ENCODE measurements at regions not wholly inside any gene's neighbourhood (a gene's known extent, or its start where the extent isn't known, plus 50 kb on each side); places are given as distances from the start of the nearest gene placed in this dataset.

DNA sequence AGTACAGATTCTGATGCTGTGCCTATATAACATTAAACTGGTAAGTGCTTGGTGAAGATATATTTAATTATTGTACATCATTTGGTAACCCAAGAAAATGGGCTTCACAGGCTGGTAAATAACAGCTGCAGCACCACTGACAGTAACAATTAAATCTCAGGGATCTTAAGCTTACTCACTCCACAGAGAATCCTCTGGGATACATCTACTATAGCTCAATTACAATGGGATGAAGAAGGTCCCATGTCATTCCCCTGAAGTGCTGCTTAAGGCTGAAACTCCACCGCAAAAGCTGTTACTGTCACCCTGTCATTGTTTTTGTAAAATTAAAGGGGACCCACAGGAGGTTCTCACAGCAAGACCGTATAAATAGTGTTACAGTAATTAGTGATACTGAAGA lies 153.0 kb downstream of the IMPG2 start:
- no peak overlapping the region for H2AFZ ChIP-seq (ENCODE audit: low read depth, low read length)
- no TSS peak for BruUV-seq (replicated peaks)
- intact Hi-C loops (cut with micrococcal nuclease) (no loop called here), dilution Hi-C loops (cut with MboI; ENCODE audit: extremely low pct_ligation_motif_present, low sequenced_read_pairs) (no loop called here)
- H3K4me2 ChIP-seq (ENCODE audit: insufficient read depth, low read length): no peak overlapping the region
- no peaks in the 10 kb centered on the region for H3K9me3 ChIP-seq (replicated peaks; ENCODE audit: control insufficient read depth, insufficient read depth, low read length)
- no peak overlapping the region for H3K9ac ChIP-seq (replicated peaks; ENCODE audit: extremely low read depth, insufficient read depth, low read length)
- POLR2A ChIA-PET: no interaction called here
- DNase-seq (ENCODE audit: low read depth, low spot score) (no peak), FAIRE-seq (no peak)
- H4K20me1 ChIP-seq (replicated peaks; ENCODE audit: control insufficient read depth, extremely low read depth, insufficient read depth, low read length): no peaks in the 10 kb centered on the region
- no peaks in the 10 kb centered on the region for H3K27me3 ChIP-seq (ENCODE audit: control insufficient read depth in 2 of 2, insufficient read depth in 2 of 2, low read length in 2 of 2)
- no peaks in the 10 kb centered on the region for H3K36me3 ChIP-seq (ENCODE audit: control insufficient read depth in 2 of 2, extremely low read depth in 1 of 2, insufficient read depth in 2 of 2, low read length in 2 of 2)
- H3K4me3 ChIP-seq (replicated peaks in 1 of 3; ENCODE audit: insufficient read depth in 1 of 3, low read depth in 1 of 3, low read length in 3 of 3): no peak overlapping the region
- no peak overlapping the region for H3K27ac ChIP-seq (ENCODE audit: insufficient read depth, low read depth, low read length)
- TF ChIP-seq POLR2A (IDR thresholded peaks at IDR 0.05; ENCODE audit: low read depth, low read length) (no peak), MYC (IDR thresholded peaks at IDR 0.05; ENCODE audit: low read depth, low read length) (no peak), GATA2 (IDR thresholded peaks at IDR 0.05; ENCODE audit: insufficient read depth, insufficient read length, low read depth, low read length) (no peak)
- TF ChIP-seq, protein P1, sequence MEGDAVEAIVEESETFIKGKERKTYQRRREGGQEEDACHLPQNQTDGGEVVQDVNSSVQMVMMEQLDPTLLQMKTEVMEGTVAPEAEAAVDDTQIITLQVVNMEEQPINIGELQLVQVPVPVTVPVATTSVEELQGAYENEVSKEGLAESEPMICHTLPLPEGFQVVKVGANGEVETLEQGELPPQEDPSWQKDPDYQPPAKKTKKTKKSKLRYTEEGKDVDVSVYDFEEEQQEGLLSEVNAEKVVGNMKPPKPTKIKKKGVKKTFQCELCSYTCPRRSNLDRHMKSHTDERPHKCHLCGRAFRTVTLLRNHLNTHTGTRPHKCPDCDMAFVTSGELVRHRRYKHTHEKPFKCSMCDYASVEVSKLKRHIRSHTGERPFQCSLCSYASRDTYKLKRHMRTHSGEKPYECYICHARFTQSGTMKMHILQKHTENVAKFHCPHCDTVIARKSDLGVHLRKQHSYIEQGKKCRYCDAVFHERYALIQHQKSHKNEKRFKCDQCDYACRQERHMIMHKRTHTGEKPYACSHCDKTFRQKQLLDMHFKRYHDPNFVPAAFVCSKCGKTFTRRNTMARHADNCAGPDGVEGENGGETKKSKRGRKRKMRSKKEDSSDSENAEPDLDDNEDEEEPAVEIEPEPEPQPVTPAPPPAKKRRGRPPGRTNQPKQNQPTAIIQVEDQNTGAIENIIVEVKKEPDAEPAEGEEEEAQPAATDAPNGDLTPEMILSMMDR (IDR thresholded peaks at IDR 0.05; ENCODE audit: extremely low read depth in 1 of 2, insufficient read depth in 1 of 2, low read depth in 1 of 2, low read length in 2 of 2): no peak
- TF ChIP-seq, protein P2, sequence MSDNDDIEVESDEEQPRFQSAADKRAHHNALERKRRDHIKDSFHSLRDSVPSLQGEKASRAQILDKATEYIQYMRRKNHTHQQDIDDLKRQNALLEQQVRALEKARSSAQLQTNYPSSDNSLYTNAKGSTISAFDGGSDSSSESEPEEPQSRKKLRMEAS (IDR thresholded peaks at IDR 0.05; ENCODE audit: insufficient read depth, insufficient read length): no peak
- H3K9me1 ChIP-seq (replicated peaks; ENCODE audit: control insufficient read depth, extremely low read depth, insufficient read depth, low read length): no peaks in the 10 kb centered on the region
- no peaks in the 10 kb centered on the region for H3K4me1 ChIP-seq (ENCODE audit: control insufficient read depth, extremely low read depth, insufficient read depth, low read length)
- no peaks in the 10 kb centered on the region for H3K79me2 ChIP-seq (ENCODE audit: control insufficient read depth, insufficient read depth, low read length)
- CTCF ChIA-PET: interaction anchor here (1.0 to 1.1 kb wide), 2 partner anchors 24 to 29 kb away, joined by 3 to 4 read pairs; no protein-coding TSS in a partner anchor

DNA sequence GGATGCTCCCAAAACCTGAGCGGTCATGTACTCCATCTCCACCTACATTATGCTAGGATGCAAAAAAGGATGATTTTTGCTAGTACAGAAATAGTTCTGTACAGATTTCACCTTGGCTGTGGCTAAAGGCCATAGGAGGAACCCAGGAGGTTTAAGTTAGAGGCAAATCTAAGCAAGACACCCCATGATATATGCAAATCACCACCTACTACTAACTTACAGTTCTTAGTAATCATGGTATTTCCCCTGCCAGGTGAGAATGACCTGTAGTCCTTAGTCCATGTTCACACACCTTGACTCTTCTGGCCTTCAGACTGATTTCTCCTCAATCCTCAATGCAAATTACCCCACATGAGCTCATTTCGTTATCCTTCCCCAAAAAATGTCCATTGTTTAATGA lies 154.2 kb downstream of the IMPG2 start:
- Histone ChIP-seq H3K4me3 (replicated peaks in 1 of 3; ENCODE audit: insufficient read depth in 1 of 3, low read depth in 1 of 3, low read length in 3 of 3) (no peak overlapping the region), H3K4me2 (ENCODE audit: insufficient read depth, low read length) (no peak overlapping the region), H3K9me1 (replicated peaks; ENCODE audit: control insufficient read depth, extremely low read depth, insufficient read depth, low read length) (no peaks in the 10 kb centered on the region), H3K79me2 (ENCODE audit: control insufficient read depth, insufficient read depth, low read length) (no peaks in the 10 kb centered on the region), H3K9me3 (replicated peaks; ENCODE audit: control insufficient read depth, insufficient read depth, low read length) (no peaks in the 10 kb centered on the region), H4K20me1 (replicated peaks; ENCODE audit: control insufficient read depth, extremely low read depth, insufficient read depth, low read length) (no peaks in the 10 kb centered on the region), H2AFZ (ENCODE audit: low read depth, low read length) (no peak overlapping the region), H3K27me3 (ENCODE audit: control insufficient read depth in 2 of 2, insufficient read depth in 2 of 2, low read length in 2 of 2) (no peaks in the 10 kb centered on the region), H3K9ac (replicated peaks; ENCODE audit: extremely low read depth, insufficient read depth, low read length) (no peak overlapping the region), H3K4me1 (ENCODE audit: control insufficient read depth, extremely low read depth, insufficient read depth, low read length) (no peaks in the 10 kb centered on the region), H3K27ac (ENCODE audit: insufficient read depth, low read depth, low read length) (no peak overlapping the region), H3K36me3 (ENCODE audit: control insufficient read depth in 2 of 2, extremely low read depth in 1 of 2, insufficient read depth in 2 of 2, low read length in 2 of 2) (no peaks in the 10 kb centered on the region)
- intact Hi-C loops (cut with micrococcal nuclease): no loop called here
- ChIA-PET CTCF (no interaction called here), POLR2A (no interaction called here)
- DNase-seq (ENCODE audit: low read depth, low spot score) (no peak), FAIRE-seq (no peak)
- TF ChIP-seq EZH2 (IDR thresholded peaks at IDR 0.05; ENCODE audit: borderline replicate concordance, low read depth, low read length, severe bottlenecking): no peak
- no peak for TF ChIP-seq GATA2 (IDR thresholded peaks at IDR 0.05; ENCODE audit: insufficient read depth, insufficient read length, low read depth, low read length)
- TF ChIP-seq MYC (IDR thresholded peaks at IDR 0.05; ENCODE audit: low read depth, low read length): no peak
- no peak for TF ChIP-seq POLR2AphosphoS5 (IDR thresholded peaks at IDR 0.05; ENCODE audit: insufficient read depth, low read depth, low read length)
- no peak for TF ChIP-seq POLR2A (IDR thresholded peaks at IDR 0.05; ENCODE audit: low read depth, low read length)
- no peak for TF ChIP-seq FOS (IDR thresholded peaks at IDR 0.05; ENCODE audit: borderline replicate concordance, insufficient read depth, low read length)
- TF ChIP-seq, protein P2 (IDR thresholded peaks at IDR 0.05; ENCODE audit: insufficient read depth, insufficient read length): no peak
- TF ChIP-seq, protein P1 (IDR thresholded peaks at IDR 0.05; ENCODE audit: extremely low read depth in 1 of 2, insufficient read depth in 1 of 2, low read depth in 1 of 2, low read length in 2 of 2): no peak
- TF ChIP-seq JUN (IDR thresholded peaks at IDR 0.05; ENCODE audit: borderline replicate concordance, insufficient read depth, insufficient read length, low read depth): no peak
- dilution Hi-C loops (cut with MboI; ENCODE audit: extremely low pct_ligation_motif_present, low sequenced_read_pairs): no loop called here
- BruUV-seq (replicated peaks): no TSS peak
